Adrenal gland (tissue), 9 donors: ENCODE measurements at regions not wholly inside any gene's neighbourhood (a gene's known extent, or its start where the extent isn't known, plus 50 kb on each side); places are given as distances from the start of the nearest gene placed in this dataset.

Source experiments
- DNase-seq, 7 donors: peaks; one replicate each; pipeline ENCODE4 v3.0.0-alpha.2; 2019 to 2020
- H3K27ac ChIP-seq, 5 donors: fragments of 200-600 bp; sonication (generic) in 4 of 5; 1 replicate in 3 of 5; 2 replicates in 2 of 5; pipeline versions ENCODE4 v1.5.1 to v1.8.0; 2016 to 2020; ENCODE audit warnings: mild to moderate bottlenecking in 1 of 5
- H3K27me3 ChIP-seq: fragments of 200-600 bp; 2 replicates; pipeline ENCODE4 v1.8.0; 2021
- H3K36me3 ChIP-seq, 2 donors: fragments of 200-600 bp; replicated peaks in 1 of 2; 1 replicate in 1 of 2; 2 replicates in 1 of 2; pipeline versions ENCODE4 v1.5.1 to v1.8.0; 2018 to 2022
- H3K4me1 ChIP-seq, 2 donors: fragments of 200-600 bp; replicated peaks in 1 of 2; 1 replicate in 1 of 2; 2 replicates in 1 of 2; pipeline versions ENCODE4 v1.5.1 to v1.8.0; 2018 to 2021
- H3K4me3 ChIP-seq, 4 donors: fragments of 200-600 bp; sonication (generic) in 3 of 4; one replicate each; pipeline ENCODE4 v1.5.1; 2016 to 2018
- H3K9me3 ChIP-seq, 3 donors: fragments of 200-600 bp; sonication (generic) in 1 of 3; replicated peaks in 1 of 3; 1 replicate in 2 of 3; 2 replicates in 1 of 3; pipeline versions ENCODE4 v1.5.1 to v1.8.0; 2016 to 2021
- CTCF ChIP-seq, 6 experiments: fragments of 450-650 bp in 4 of 6; fragments of 200-600 bp in 2 of 6; sonication (generic) in 1 of 6; IDR thresholded peaks; 1 replicate in 5 of 6; 2 replicates in 1 of 6; pipeline versions ENCODE4 v1.5.1 to v1.8.0; 2016 to 2021; ENCODE audit warnings: antibody characterized with exemption in 6 of 6, mild to moderate bottlenecking in 2 of 6, moderate library complexity in 1 of 6
- POLR2A ChIP-seq, 2 donors: fragments of 450-650 bp; IDR thresholded peaks; one replicate each; pipeline ENCODE4 v1.6.1; 2017; ENCODE audit warnings: antibody characterized with exemption in 2 of 2, mild to moderate bottlenecking in 2 of 2, moderate library complexity in 1 of 2
- WGBS, 4 donors: extraction: QIAGEN DNeasy Blood & Tissue Kit in 2 of 4; methylation state at CpG; one replicate each; pipeline versions ENCODE4 v1.1.5 to v1.1.7; 2013 to 2017; 5-methylcytosine and 5-hydroxymethylcytosine counted together
- intact Hi-C, 2 donors: fragments of 100-400 bp; cut with DNase I; formaldehyde crosslinking; loops; one replicate each; pipeline versions ENCODE4 v1.14.1 to v1.15.0; 2022 to 2023
- donor health status: healthy with polysubstance abuse.
- donor health status: Bipolar disorder and iron deficiency.
- donor health status: DM: yes; HTN: yes; CAD: no.
- donor health status: DM: no; HTN: no; CAD: no.
- donor health status: DM: no; HTN: no; CAD: no.

- H3K4me1 ChIP-seq = no peaks in the 10 kb centered on the region
- H3K9me3 ChIP-seq = peaks cover 0 to 6% (median 0%) of the 10 kb centered on the region in 3 donors
- intact Hi-C loops = no loop called here
- no peak overlapping the region for H3K27ac ChIP-seq
- 88 to 93% (median 91%) methylated on average over 6 of the region's 6 CpGs for WGBS, 4 donors
- no peak overlapping the region for H3K4me3 ChIP-seq
- no peak for TF ChIP-seq POLR2A (IDR thresholded peaks at IDR 0.05)
- no peak for TF ChIP-seq CTCF (IDR thresholded peaks at IDR 0.05)
- H3K36me3 ChIP-seq = no peaks in the 10 kb centered on the region
- DNase-seq = no peak
- H3K27me3 ChIP-seq = no peaks in the 10 kb centered on the region
These were observed 187.5 kb upstream of the KL start for GRCh38 chr13:32828711-32829110.

GRCh38 chr13:32829269-32829668, 187.0 kb upstream of the KL start:
- H3K4me1 ChIP-seq = no peaks in the 10 kb centered on the region
- intact Hi-C loops = no loop called here
- H3K4me3 ChIP-seq = no peak overlapping the region
- WGBS, 4 donors = 73 to 76% (median 75%) methylated on average over 6 of the region's 6 CpGs
- H3K27ac ChIP-seq = no peak overlapping the region
- TF ChIP-seq CTCF (IDR thresholded peaks at IDR 0.05) (no peak), POLR2A (IDR thresholded peaks at IDR 0.05) (no peak)
- H3K36me3 ChIP-seq = no peaks in the 10 kb centered on the region
- peaks cover 0 to 6% (median 0%) of the 10 kb centered on the region in 3 donors for H3K9me3 ChIP-seq
- H3K27me3 ChIP-seq = no peaks in the 10 kb centered on the region
- DNase-seq = no peak

- Histone ChIP-seq H3K4me3 (no peak overlapping the region), H3K27me3 (no peaks in the 10 kb centered on the region), H3K27ac (no peak overlapping the region), H3K9me3 (peaks cover 0 to 6% (median 0%) of the 10 kb centered on the region in 3 donors), H3K4me1 (no peaks in the 10 kb centered on the region), H3K36me3 (no peaks in the 10 kb centered on the region)
- intact Hi-C loops = no loop called here
- WGBS, 4 donors = 71 to 79% (median 74%) methylated on average over 8 of the region's 8 CpGs
- DNase-seq = no peak
- no peak for TF ChIP-seq CTCF (IDR thresholded peaks at IDR 0.05)
- TF ChIP-seq POLR2A (IDR thresholded peaks at IDR 0.05) = no peak
These were observed 186.4 kb upstream of the KL start for GRCh38 chr13:32829676-32830335.

- Histone ChIP-seq H3K27me3 (no peaks in the 10 kb centered on the region), H3K4me3 (no peak overlapping the region), H3K36me3 (no peaks in the 10 kb centered on the region), H3K27ac (no peak overlapping the region), H3K4me1 (no peaks in the 10 kb centered on the region), H3K9me3 (peaks cover 0 to 6% (median 0%) of the 10 kb centered on the region in 3 donors)
- intact Hi-C loops = no loop called here
- TF ChIP-seq CTCF (IDR thresholded peaks at IDR 0.05) = no peak
- no peak for TF ChIP-seq POLR2A (IDR thresholded peaks at IDR 0.05)
- WGBS, 4 donors = 82 to 87% (median 86%) methylated on average over 10 of the region's 10 CpGs
- DNase-seq = no peak
These were observed 185.7 kb upstream of the KL start for GRCh38 chr13:32830336-32831031.
